A172 (cell line): ENCODE measurements at regions not wholly inside any gene's neighbourhood (a gene's known extent, or its start where the extent isn't known, plus 50 kb on each side); places are given as distances from the start of the nearest gene placed in this dataset.

Source experiments
- DNase-seq: peaks from one replicate; pipeline ENCODE4 v3.0.0-alpha.2; 2015; ENCODE audit warnings: low spot score

- DNase-seq: no peak
Measured at GRCh38 chr16:5488581-5488980, 391.0 kb upstream of the EEF2KMT start.

DNA sequence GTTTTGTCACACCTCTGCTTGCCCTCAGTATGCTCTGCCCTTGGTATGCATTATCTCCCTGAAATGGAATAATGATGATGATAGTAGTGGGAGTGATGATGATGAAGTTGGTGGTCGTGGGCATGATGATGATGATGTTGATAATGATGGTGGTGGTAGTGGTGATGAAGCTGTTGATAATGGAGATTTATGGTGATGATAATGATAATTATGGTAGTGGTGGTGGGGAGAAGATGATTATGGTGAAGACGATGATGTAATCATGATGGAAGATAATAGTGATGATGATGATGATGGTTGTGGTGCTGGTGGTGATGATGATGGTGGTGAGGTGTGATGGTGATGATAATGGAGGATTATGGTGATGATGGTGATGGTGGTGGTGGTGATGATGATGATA lies 390.1 kb upstream of the EEF2KMT start:
- DNase-seq: no peak

DNA sequence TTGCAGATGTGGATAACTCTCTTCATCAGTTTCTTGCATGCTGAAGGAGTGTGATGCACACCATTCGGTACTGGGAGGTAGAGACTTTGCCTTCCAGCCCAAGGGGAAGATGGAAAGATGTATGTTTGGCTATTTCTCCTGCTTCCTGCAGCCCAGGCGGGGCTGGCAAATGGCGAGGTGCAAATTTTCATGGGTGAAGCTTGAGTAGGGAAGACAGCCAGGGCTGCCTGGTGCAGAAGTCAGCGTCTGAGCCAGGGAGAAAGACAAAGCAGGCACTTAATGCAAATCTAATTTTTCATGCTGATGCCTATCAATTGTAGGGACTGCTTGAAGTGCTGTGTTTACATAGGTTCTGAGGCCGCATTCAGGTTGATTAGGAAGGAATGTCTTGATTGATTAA lies 384.7 kb upstream of the EEF2KMT start:
- no peak for DNase-seq

DNA sequence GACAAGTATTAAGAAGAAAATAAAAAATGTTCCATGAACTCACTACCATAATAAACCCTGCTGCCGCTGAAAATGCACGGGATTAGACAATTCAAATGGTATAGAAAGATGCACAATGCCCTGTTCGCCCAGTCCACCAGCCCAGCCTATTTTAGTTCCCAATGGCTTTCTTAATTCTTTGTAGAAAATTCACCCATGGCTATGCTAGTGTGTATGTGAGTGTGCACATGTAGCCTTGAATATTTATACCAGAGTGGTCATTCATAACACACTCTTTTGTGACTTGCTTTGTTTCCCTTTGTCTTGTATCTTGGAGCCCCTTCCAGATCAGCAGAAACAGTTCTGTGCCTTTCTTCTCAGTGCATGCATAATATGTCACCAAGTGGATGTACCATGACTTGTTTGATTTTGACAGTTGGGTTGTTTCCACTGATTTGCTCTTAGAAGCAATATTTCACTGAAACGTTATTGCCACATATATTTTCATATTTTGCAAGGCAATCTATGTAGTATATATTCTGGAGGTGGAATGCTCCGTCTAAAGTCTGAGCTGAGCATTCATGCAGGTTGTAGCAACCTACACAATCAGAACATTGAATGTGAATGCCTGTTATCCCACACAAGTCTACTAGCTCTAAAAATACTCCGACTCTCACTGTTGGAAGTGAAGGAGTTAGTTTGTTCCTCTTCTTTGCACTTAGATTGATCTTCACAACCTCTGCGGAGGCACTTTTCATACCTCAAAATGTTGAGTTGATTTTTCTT lies 383.0 kb upstream of the EEF2KMT start:
- DNase-seq: no peak

- no peak for DNase-seq
Measured at GRCh38 chr16:5479926-5480325, 382.3 kb upstream of the EEF2KMT start.

DNA sequence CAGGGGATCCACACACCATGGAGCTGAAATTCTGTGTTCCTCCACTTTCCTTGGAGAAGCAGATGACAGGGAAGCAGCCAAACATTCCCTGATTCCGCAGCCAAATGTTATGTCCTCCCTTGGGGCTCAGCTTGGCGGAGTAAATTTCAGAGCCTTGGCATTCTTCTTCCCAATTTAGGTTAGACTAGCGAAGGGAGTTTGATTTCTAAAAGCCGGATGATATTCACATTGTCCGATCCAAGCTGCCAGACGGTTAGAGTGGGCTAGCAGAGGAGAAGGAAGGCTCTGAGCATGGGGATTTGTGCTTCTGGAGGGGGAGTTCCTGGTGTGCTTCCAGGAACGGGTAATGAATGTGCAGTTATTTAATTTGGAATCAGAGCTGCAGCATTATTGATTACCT lies 380.4 kb upstream of the EEF2KMT start:
- no peak for DNase-seq

DNA sequence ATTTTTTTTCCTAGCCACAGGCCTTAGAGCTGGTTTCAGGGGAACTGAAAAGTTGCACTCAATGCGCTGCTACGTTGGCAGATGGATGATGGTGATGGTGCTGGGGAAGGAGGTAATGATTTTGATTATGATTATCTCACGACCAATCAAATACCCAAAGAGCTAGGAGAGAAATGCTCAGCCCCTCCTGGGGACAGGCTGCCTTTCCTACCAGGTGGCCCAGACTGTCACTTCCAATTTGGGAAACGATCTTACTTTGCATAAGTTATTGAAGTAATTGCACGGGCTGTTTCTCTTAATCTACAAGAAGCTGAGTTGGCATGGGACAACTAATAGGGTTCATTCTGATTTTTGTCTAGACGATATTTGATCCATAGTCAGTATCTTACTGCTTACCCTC lies 379.7 kb upstream of the EEF2KMT start:
- DNase-seq: no peak

DNA sequence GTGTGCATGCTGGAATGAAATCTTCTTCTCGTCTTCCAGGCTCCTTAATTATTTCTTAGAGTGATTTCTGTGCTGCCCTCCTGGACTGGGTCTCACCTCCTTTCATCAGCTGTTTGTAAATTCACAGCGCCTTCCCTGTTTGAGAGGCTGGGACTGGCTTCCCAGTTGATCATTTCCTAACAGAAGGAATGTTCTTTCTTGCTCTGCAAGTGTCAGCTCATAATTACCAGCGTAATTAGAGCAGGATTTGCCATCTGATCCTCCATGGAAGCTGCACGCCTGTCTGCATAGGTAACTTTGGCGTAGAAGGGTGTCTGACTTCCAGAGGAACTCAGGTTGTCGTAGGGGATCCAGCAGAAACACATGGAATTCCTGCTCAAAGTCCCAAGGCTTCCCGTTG lies 375.0 kb upstream of the EEF2KMT start:
- DNase-seq: no peak

- DNase-seq: no peak
Measured at GRCh38 chr16:5468488-5468887, 370.9 kb upstream of the EEF2KMT start.

GRCh38 chr16:5467552-5467951 lies 370.0 kb upstream of the EEF2KMT start:
- no peak for DNase-seq

- no peak for DNase-seq
Measured at GRCh38 chr16:5466551-5466950, 369.0 kb upstream of the EEF2KMT start.

GRCh38 chr16:5465714-5466113 lies 368.1 kb upstream of the EEF2KMT start:
- no peak for DNase-seq

- DNase-seq: no peak
Measured at GRCh38 chr16:5463820-5464219, 366.2 kb upstream of the EEF2KMT start.

DNA sequence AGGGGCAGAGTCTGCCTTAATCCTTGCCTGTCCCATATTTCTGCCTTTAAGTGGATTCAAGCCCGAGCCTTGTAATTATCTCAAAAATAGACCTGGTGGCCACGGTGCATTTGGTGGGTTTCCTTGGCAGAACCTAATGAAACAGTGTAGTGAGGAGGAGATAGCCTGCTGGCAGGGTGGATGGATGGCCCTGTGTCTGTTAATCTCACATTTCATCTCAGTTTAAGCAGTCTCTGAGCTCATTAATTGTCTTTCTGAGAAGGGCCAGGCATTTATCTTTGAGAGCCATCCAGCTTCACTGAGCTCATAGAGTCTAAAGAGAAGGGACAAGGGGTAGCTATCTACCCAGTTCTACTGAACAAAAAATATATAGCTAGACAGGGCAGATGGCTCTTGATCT lies 364.0 kb upstream of the EEF2KMT start:
- DNase-seq: no peak

GRCh38 chr16:5461141-5461540 lies 363.5 kb upstream of the EEF2KMT start:
- DNase-seq: no peak

- no peak for DNase-seq
Measured at GRCh38 chr16:5460701-5461100, 363.1 kb upstream of the EEF2KMT start.

DNA sequence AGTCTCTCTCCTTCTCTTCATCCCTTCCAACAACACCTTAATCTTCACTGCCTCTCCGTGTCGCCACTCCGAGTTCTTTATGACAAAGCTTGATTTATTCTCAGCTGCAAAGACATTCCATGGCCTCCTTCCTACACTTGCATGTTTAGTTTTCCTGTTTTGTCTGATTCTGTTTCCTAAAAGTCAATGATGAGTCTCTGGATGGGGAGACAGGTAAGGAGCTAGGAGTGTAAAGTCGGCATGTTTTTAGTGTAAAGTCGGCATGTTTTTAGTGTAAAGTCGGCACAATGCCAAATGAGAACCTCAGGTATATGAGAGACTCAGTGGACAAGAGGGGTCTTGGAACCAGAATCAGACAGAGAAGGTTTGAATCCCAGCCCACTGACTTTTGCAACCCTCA lies 362.3 kb upstream of the EEF2KMT start:
- DNase-seq: no peak

DNA sequence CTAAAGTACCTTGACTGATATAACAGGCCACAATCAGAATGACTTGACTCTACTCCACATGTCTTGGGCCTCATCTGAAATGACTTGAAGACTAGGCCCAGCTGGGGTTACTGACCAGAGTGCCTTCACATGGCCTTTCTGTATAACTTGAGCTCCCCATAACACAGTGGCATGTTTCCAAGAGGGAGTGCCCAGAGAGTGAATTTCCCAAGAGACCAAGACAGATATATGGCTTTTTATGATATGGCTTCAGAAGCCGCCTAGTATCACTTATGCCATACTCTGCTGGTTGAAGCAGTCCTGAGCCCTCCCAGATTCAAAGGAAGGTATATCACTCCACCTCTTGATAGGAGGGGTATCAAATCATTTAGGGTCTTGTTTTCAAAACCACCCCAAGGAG lies 357.5 kb upstream of the EEF2KMT start:
- no peak for DNase-seq

DNA sequence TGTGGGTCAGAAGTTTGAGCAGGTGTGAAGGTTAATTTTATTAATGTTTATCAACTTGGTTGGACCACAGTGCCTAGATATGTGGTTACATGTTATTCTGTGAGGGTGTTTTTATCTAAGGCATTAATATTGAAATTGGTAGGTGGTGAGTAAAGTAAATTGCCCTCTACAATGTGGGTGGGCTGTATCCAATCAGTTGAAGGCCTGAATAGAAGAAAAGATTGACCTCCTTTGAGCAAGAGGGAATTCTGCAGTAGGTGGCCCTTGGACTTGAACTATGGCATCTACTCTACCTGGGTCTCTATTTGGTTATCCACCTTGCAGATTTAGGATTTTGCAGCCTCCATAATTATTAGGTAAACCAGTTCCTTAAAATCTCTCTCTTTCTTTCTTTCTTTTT lies 356.8 kb upstream of the EEF2KMT start:
- DNase-seq: no peak

DNA sequence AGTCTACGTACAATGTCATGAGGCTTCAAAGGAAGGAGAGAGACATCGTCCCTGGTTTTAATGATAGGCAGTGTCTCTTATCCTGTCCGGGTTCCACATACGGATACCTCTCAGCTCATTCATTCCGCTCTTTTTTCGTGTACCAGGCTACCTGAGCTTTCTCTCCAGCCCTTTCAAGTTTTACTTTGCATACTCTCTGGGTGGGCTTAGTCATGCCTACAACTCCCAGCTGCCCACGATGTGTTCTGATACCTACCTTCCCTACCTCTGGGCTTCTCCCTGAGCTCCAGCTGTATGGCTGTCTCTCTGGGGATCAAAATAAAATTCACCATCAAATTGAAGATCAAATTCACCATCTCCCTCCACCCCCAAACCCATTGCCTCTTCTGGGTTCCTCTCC lies 354.0 kb upstream of the EEF2KMT start:
- DNase-seq: no peak

- DNase-seq: no peak
Measured at GRCh38 chr16:5450409-5451104, 353.0 kb upstream of the EEF2KMT start.

DNA sequence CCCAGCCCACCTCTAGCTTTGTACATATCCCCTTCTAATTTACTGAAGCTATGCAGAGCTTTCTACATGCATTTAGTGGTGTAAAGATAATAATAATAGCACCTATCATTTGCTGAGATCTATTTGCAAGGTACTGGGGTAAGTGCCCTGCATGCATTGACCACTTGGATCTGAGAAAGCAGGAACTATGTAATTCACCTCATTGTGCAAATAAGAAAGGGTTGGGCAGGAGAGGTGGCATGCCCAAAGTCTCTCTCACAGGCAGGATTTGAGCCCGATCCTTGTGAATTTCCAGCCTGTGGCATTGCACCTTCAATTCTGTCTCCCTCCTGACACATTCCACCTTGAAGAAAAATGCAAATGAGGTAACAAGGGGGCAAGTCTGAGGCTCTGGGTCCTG lies 352.3 kb upstream of the EEF2KMT start:
- DNase-seq: no peak

- no peak for DNase-seq
Measured at GRCh38 chr16:5448798-5449197, 351.2 kb upstream of the EEF2KMT start.

DNA sequence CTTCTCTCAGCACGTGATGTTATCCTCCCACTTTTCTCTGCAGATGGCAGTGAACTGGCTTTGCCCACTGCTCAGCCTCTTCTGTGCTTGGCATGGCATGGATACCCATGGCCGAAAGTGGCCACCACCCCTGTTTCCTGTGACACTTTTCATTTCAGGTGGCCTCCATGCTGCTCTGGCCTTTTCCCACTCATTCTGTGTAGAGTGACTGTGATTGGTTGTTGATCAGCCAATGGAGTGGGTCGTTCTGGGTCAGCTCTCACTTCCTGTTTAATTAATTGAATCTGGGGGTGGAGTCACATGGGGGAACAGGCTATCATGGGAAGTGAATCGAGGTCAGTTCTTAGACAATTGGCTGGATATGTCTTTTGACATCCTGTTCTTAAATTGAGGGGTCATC lies 350.1 kb upstream of the EEF2KMT start:
- no peak for DNase-seq
